ENCODE measurements at regions not wholly inside any gene's neighbourhood (a gene's known extent, or its start where the extent isn't known, plus 50 kb on each side); places are given as distances from the start of the nearest gene placed in this dataset.

DNA sequence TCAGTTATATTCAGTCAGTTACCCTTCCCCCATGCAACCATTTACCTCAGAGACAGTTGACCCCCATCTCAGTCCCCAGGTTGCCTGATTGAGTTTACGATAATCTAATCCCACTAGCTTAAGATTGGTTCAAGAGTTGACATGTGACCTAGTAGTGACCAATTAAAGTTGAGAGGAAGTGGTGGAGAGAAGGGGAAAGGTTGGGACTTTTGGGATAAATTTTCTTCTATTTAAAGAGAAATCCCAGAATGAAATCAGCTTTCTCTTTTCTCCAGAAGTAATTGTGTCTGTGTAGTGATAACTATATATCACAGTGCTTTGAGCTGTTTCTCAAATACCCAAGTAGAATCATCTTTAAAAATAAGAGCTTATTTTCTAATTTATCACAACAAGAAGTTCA is 396.7 kb upstream of the CLINT1 start:
- Histone ChIP-seq H3K9me3 (peaks cover 0 to 2% (median 0%) of the 10 kb centered on the region in 11 donors), H3K36me3 (no peaks in the 10 kb centered on the region), H3K4me3 (no peak overlapping the region), H3K27ac (no peak overlapping the region), H3K4me1 (no peaks in the 10 kb centered on the region), H3K27me3 (no peaks in the 10 kb centered on the region)
- ATAC-seq: no peak
- 93 to 97% methylated on average over 1 of the region's 1 CpG for WGBS, 2 donors
- TF ChIP-seq, protein P1, sequence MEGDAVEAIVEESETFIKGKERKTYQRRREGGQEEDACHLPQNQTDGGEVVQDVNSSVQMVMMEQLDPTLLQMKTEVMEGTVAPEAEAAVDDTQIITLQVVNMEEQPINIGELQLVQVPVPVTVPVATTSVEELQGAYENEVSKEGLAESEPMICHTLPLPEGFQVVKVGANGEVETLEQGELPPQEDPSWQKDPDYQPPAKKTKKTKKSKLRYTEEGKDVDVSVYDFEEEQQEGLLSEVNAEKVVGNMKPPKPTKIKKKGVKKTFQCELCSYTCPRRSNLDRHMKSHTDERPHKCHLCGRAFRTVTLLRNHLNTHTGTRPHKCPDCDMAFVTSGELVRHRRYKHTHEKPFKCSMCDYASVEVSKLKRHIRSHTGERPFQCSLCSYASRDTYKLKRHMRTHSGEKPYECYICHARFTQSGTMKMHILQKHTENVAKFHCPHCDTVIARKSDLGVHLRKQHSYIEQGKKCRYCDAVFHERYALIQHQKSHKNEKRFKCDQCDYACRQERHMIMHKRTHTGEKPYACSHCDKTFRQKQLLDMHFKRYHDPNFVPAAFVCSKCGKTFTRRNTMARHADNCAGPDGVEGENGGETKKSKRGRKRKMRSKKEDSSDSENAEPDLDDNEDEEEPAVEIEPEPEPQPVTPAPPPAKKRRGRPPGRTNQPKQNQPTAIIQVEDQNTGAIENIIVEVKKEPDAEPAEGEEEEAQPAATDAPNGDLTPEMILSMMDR (IDR thresholded peaks at IDR 0.05): no peak
- intact Hi-C loops (cut with DNase I): no loop called here
- no peak for DNase-seq

DNA sequence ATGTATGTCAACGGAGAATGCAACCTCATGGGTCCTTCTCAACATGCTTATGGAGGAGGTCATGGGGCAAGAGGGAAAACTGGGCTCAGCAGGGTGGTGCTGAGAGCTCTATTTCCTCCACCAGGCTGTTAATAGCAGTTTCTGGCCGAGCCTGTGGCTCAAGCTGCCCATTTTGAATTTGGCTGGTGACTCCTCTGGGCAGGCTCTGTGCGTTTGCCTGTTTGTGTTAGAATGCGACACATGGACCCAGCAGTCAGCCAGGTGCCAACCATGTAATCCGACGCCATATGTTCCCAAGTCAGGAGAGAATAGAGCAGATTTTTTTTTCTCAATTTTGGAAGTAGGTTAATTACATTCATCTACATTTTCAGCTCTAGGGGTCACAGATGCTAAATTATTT is 387.7 kb upstream of the CLINT1 start:
- intact Hi-C loops (cut with DNase I): no loop called here
- no peaks in the 10 kb centered on the region for H3K4me1 ChIP-seq
- H3K4me3 ChIP-seq: no peak overlapping the region
- no peaks in the 10 kb centered on the region for H3K36me3 ChIP-seq
- DNase-seq: no peak
- WGBS, 2 donors: 69 to 78% methylated on average over 6 of the region's 6 CpGs
- TF ChIP-seq, protein P1 (IDR thresholded peaks at IDR 0.05): no peak
- ATAC-seq: no peak
- H3K27me3 ChIP-seq: no peaks in the 10 kb centered on the region
- no peaks in the 10 kb centered on the region for H3K9me3 ChIP-seq
- H3K27ac ChIP-seq: no peak overlapping the region

DNA sequence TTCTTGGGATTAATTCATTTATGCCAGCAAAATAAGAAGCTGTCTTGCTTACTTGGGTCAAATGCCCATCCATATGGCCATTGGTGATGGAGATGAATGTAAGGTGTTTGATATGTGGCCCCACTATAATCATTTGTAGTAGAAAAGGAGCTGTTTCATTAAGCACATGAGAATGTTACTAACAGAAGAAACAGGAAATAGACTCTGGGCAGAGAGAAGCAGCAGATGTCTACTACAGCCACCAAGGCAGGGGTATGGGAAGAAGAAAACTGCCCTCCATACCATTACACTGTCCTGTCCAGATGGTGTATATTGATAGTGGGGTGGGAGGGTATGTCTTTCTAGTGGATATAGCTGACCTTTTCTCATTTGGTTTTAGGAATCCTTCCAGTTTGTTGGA is 386.6 kb upstream of the CLINT1 start:
- TF ChIP-seq, protein P1 (IDR thresholded peaks at IDR 0.05): no peak
- no peak for DNase-seq
- H3K36me3 ChIP-seq: no peaks in the 10 kb centered on the region
- H3K27ac ChIP-seq: no peak overlapping the region
- intact Hi-C loops (cut with DNase I): no loop called here
- H3K27me3 ChIP-seq: no peaks in the 10 kb centered on the region
- no peaks in the 10 kb centered on the region for H3K9me3 ChIP-seq
- H3K4me3 ChIP-seq: no peak overlapping the region
- no peaks in the 10 kb centered on the region for H3K4me1 ChIP-seq
- ATAC-seq: no peak

DNA sequence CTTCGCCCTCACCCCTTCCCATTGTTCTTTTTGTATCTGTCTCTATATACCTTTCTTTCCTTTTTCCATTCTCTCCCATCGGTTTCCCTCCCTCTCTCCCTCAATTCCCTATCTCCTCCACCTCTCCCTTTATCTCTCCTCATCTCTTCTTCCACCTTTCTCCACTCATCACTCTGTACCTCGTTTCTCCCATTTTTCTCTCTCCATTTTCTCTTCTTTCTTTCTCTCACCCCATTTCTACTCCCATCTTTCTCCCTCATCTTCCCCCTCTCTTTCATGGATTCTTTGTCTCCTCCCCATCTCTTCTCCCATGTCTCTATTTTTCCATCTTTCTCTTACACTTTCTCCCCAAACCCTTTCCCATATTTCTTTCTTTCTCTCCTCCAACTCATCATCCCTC is 385.9 kb upstream of the CLINT1 start:
- Histone ChIP-seq H3K27me3 (no peaks in the 10 kb centered on the region), H3K4me1 (no peaks in the 10 kb centered on the region), H3K36me3 (no peaks in the 10 kb centered on the region), H3K9me3 (no peaks in the 10 kb centered on the region), H3K4me3 (no peak overlapping the region), H3K27ac (no peak overlapping the region)
- no peak for ATAC-seq
- WGBS, 2 donors: 78 to 93% methylated on average over 3 of the region's 3 CpGs
- intact Hi-C loops (cut with DNase I): no loop called here
- TF ChIP-seq, protein P1 (IDR thresholded peaks at IDR 0.05): no peak
- no peak for DNase-seq
